AG09319 (cell line): ENCODE measurements at regions not wholly inside any gene's neighbourhood (a gene's known extent, or its start where the extent isn't known, plus 50 kb on each side); places are given as distances from the start of the nearest gene placed in this dataset.
A peak's percentile ranks its signal among the peaks of the same experiment; 100 is the strongest.

Experiments
- DNase-seq: peaks from one replicate; pipeline ENCODE4 v3.0.0-alpha.2; 2010; ENCODE audit warnings: low read depth; ENCODE audit errors: extremely low read depth
- CTCF ChIP-seq: IDR thresholded peaks from 2 replicates; pipeline ENCODE4 v1.5.1; 2011; ENCODE audit warnings: low read depth, mild to moderate bottlenecking, inconsistent platforms, low read length, moderate library complexity

GRCh38 chr1:93808871-93809270 is 70.1 kb downstream of the DNTTIP2 start:
- DNase-seq: no peak
- TF ChIP-seq CTCF: no peak

GRCh38 chr1:93807311-93807930 is 71.6 kb downstream of the DNTTIP2 start:
- TF ChIP-seq CTCF: no peak
- DNase-seq: no peak

GRCh38 chr1:93805027-93805610 is 73.9 kb downstream of the DNTTIP2 start:
- TF ChIP-seq CTCF: no peak
- no peak for DNase-seq

- DNase-seq: peak; percentile 78
- no peak for TF ChIP-seq CTCF
Measured at GRCh38 chr1:93804412-93804811, 74.6 kb downstream of the DNTTIP2 start.

GRCh38 chr1:93801471-93801870 is 77.5 kb downstream of the DNTTIP2 start:
- TF ChIP-seq CTCF: no peak
- DNase-seq: no peak

- TF ChIP-seq CTCF: no peak
- no peak for DNase-seq
Measured at GRCh38 chr1:93800856-93801255, 78.2 kb downstream of the DNTTIP2 start.

GRCh38 chr1:93798291-93798690 is 80.7 kb downstream of the DNTTIP2 start:
- DNase-seq: peak; percentile 87
- TF ChIP-seq CTCF: no peak
